ENCODE measurements at regions not wholly inside any gene's neighbourhood (a gene's known extent, or its start where the extent isn't known, plus 50 kb on each side); places are given as distances from the start of the nearest gene placed in this dataset.

- DNase-seq (ENCODE audit: extremely low spot score) = no peak
Observed at GRCh38 chr10:124172181-124172916, 79.0 kb upstream of the CHST15 start.

GRCh38 chr10:124171561-124171960 lies 78.2 kb upstream of the CHST15 start:
- WGBS = 100% methylated on average over 2 of the region's 2 CpGs
- H3K27ac ChIP-seq (replicated peaks in 1 of 4) = no peak overlapping the region
- H3K4me1 ChIP-seq = peaks cover 0 to 13% (median 3%) of the 10 kb centered on the region in 4 donors
- no peaks in the 10 kb centered on the region for H3K36me3 ChIP-seq
- no peak overlapping the region for H3K4me3 ChIP-seq
- DNase-seq (ENCODE audit: extremely low spot score) = no peak
- no peaks in the 10 kb centered on the region for H3K27me3 ChIP-seq
- intact Hi-C loops (cut with DNase I) = no loop called here
- no peak for TF ChIP-seq POLR2AphosphoS5 (IDR thresholded peaks at IDR 0.05)
- TF ChIP-seq CTCF (IDR thresholded peaks at IDR 0.05) = no peak
- TF ChIP-seq EP300 (IDR thresholded peaks at IDR 0.05) = no peak
- TF ChIP-seq POLR2A (IDR thresholded peaks at IDR 0.05; ENCODE audit: low read depth) = no peak
- H3K9me3 ChIP-seq = no peaks in the 10 kb centered on the region

More at GRCh38 chr10:124172181-124172916, 79.0 kb upstream of the CHST15 start:
- Histone ChIP-seq H3K9me3 (no peaks in the 10 kb centered on the region), H3K4me3 (no peak overlapping the region), H3K36me3 (no peaks in the 10 kb centered on the region), H3K4me1 (peaks cover 0 to 13% (median 3%) of the 10 kb centered on the region in 4 donors), H3K27ac (replicated peaks in 1 of 4) (peak overlapping the region in 1 of 4 donors; percentile 33), H3K27me3 (no peaks in the 10 kb centered on the region)
- TF ChIP-seq POLR2AphosphoS5 (IDR thresholded peaks at IDR 0.05) (no peak), EP300 (IDR thresholded peaks at IDR 0.05) (no peak), CTCF (IDR thresholded peaks at IDR 0.05) (no peak), POLR2A (IDR thresholded peaks at IDR 0.05; ENCODE audit: low read depth) (no peak)
- intact Hi-C loops (cut with DNase I) = no loop called here
- 54% methylated on average over 17 of the region's 19 CpGs for WGBS

GRCh38 chr10:124170631-124171030 lies 77.2 kb upstream of the CHST15 start:
- peaks cover 0 to 13% (median 3%) of the 10 kb centered on the region in 4 donors for H3K4me1 ChIP-seq
- TF ChIP-seq EP300 (IDR thresholded peaks at IDR 0.05) = no peak
- TF ChIP-seq POLR2A (IDR thresholded peaks at IDR 0.05; ENCODE audit: low read depth) = no peak
- no peak for TF ChIP-seq CTCF (IDR thresholded peaks at IDR 0.05)
- TF ChIP-seq POLR2AphosphoS5 (IDR thresholded peaks at IDR 0.05) = no peak
- intact Hi-C loops (cut with DNase I) = no loop called here
- H3K27me3 ChIP-seq = no peaks in the 10 kb centered on the region
- H3K36me3 ChIP-seq = no peaks in the 10 kb centered on the region
- H3K9me3 ChIP-seq = no peaks in the 10 kb centered on the region
- H3K4me3 ChIP-seq = no peak overlapping the region
- WGBS = 93% methylated on average over 7 of the region's 7 CpGs
- no peak overlapping the region for H3K27ac ChIP-seq (replicated peaks in 1 of 4)
- no peak for DNase-seq (ENCODE audit: extremely low spot score)

GRCh38 chr10:124168991-124169802 lies 75.8 kb upstream of the CHST15 start:
- TF ChIP-seq CTCF (IDR thresholded peaks at IDR 0.05) (no peak), POLR2AphosphoS5 (IDR thresholded peaks at IDR 0.05) (no peak), POLR2A (IDR thresholded peaks at IDR 0.05; ENCODE audit: low read depth) (no peak), EP300 (IDR thresholded peaks at IDR 0.05) (no peak)
- Histone ChIP-seq H3K27ac (replicated peaks in 1 of 4) (no peak overlapping the region), H3K27me3 (no peaks in the 10 kb centered on the region), H3K4me3 (no peak overlapping the region), H3K9me3 (no peaks in the 10 kb centered on the region), H3K4me1 (peaks cover 0 to 13% (median 3%) of the 10 kb centered on the region in 4 donors), H3K36me3 (no peaks in the 10 kb centered on the region)
- 92% methylated on average over 15 of the region's 17 CpGs for WGBS
- intact Hi-C loops (cut with DNase I) = no loop called here
- no peak for DNase-seq (ENCODE audit: extremely low spot score)

Data from esophagus muscularis mucosa (tissue), 4 donors.